ENCODE measurements at regions not wholly inside any gene's neighbourhood (a gene's known extent, or its start where the extent isn't known, plus 50 kb on each side); places are given as distances from the start of the nearest gene placed in this dataset.

- DNase-seq = no peak
Observed at GRCh38 chr12:92089559-92089958, 56.1 kb downstream of the BTG1 start.

- no peak for DNase-seq
Observed at GRCh38 chr12:92088805-92089204, 56.8 kb downstream of the BTG1 start.

- DNase-seq = no peak
Observed at GRCh38 chr12:92085736-92086040, 60.0 kb downstream of the BTG1 start.

- DNase-seq = no peak
Observed at GRCh38 chr12:92085040-92085735, 60.5 kb downstream of the BTG1 start.

- DNase-seq = no peak
Observed at GRCh38 chr12:92080911-92081285, 64.7 kb downstream of the BTG1 start.

GRCh38 chr12:92079054-92079385 lies 66.6 kb downstream of the BTG1 start:
- no peak for DNase-seq

- DNase-seq = peak; percentile 34
Observed at GRCh38 chr12:92078167-92079053, 67.2 kb downstream of the BTG1 start.

- DNase-seq = no peak
Observed at GRCh38 chr12:92077530-92077929, 68.1 kb downstream of the BTG1 start.

GRCh38 chr12:92076101-92076500 lies 69.5 kb downstream of the BTG1 start:
- DNase-seq = no peak

GRCh38 chr12:92075425-92075914 lies 70.2 kb downstream of the BTG1 start:
- no peak for DNase-seq

- DNase-seq = no peak
Observed at GRCh38 chr12:92074889-92075288, 70.8 kb downstream of the BTG1 start.

- DNase-seq = no peak
Observed at GRCh38 chr12:92073094-92073493, 72.6 kb downstream of the BTG1 start.

- DNase-seq = no peak
Observed at GRCh38 chr12:92072112-92072511, 73.5 kb downstream of the BTG1 start.

GRCh38 chr12:92070864-92071445 lies 74.7 kb downstream of the BTG1 start:
- DNase-seq = no peak

- DNase-seq = no peak
Observed at GRCh38 chr12:92070054-92070863, 75.4 kb downstream of the BTG1 start.

GRCh38 chr12:92068459-92068858 lies 77.2 kb downstream of the BTG1 start:
- no peak for DNase-seq

GRCh38 chr12:92065639-92066038 lies 80.0 kb downstream of the BTG1 start:
- DNase-seq = no peak

- DNase-seq = peak; percentile 61
Observed at GRCh38 chr12:92065018-92065499, 80.6 kb downstream of the BTG1 start.

- DNase-seq = no peak
Observed at GRCh38 chr12:92064422-92064821, 81.2 kb downstream of the BTG1 start.

GRCh38 chr12:92063641-92064040 lies 82.0 kb downstream of the BTG1 start:
- DNase-seq = no peak

- no peak for DNase-seq
Observed at GRCh38 chr12:92062539-92063493, 82.8 kb downstream of the BTG1 start.

GRCh38 chr12:92061061-92061460 lies 84.6 kb downstream of the BTG1 start:
- DNase-seq = no peak

All from stimulated activated CD4-positive, alpha-beta T cell treated with anti-CD3 and anti-CD28 coated beads, Interleukin-1b, Interleukin-23, amount 100 ng/mL, for 48 hours (primary cell).